ENCODE measurements at regions not wholly inside any gene's neighbourhood (a gene's known extent, or its start where the extent isn't known, plus 50 kb on each side); places are given as distances from the start of the nearest gene placed in this dataset.

DNA sequence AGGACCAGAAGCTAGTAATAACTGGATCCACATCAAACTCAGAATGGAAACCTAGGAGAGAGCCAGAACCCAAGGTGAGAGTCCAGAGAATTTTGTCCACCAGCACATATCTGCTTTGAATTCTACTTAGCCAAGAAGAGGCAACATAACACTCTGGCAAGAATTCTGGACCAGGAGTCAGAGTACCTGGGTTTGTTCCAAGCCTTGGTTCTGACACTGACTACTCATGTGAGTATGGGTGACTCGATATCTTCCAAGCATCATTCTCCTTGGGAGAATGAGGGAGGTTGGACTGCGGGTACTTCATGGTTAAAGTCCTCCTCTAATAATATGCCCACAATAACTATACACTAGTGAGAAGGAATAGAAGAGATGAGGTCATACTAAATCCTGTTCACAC, 144.0 kb upstream of the JADE1 start:
- CTCF ChIA-PET (ENCODE audit: low intra/inter-chr PET ratio, low total read pairs), result no interaction called here
- no peak for FAIRE-seq

DNA sequence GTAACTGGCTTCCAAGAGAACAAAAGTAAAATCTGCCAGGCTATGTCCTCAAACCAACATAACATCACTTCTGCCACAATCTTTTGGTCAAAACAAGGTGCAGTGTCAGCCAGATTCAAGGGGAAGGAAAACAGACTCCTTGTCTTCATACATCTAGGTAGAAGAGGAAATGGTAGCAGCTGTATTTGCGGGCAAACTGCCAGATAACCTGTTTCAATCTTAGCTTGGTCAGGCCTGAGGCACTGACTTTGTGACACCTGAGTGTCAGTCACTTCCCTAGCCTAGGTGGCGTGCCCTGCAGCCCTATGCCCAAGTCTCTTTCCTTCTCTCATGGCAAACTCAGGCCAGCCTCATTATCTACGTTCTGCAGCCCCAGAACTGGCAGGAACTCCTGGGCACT, 146.2 kb upstream of the JADE1 start:
- H3K36me3 ChIP-seq (replicated peaks in 1 of 2; ENCODE audit: control insufficient read depth in 1 of 2, insufficient read depth in 2 of 2, low read length in 2 of 2), result no peaks in the 10 kb centered on the region
- peaks cover 3% of the 10 kb centered on the region; the same call in 1 of the 2 replicates for H3K4me1 ChIP-seq (ENCODE audit: insufficient read depth, low read length)
- H3K9me3 ChIP-seq (ENCODE audit: low read length), result no peaks in the 10 kb centered on the region
- 10% methylated on average over 2 of the region's 3 CpGs for whole genome bisulfite sequencing (ENCODE audit: low lambda C conversion rate)
- CTCF ChIA-PET (ENCODE audit: low intra/inter-chr PET ratio, low total read pairs), result no interaction called here
- TF ChIP-seq WIZ (CRISPR knock-in tag; IDR thresholded peaks at IDR 0.05) (no peak), PCBP1 (IDR thresholded peaks at IDR 0.05; ENCODE audit: borderline replicate concordance, low read depth, low read length) (no peak), ZNF543 (CRISPR knock-in tag; IDR thresholded peaks at IDR 0.05) (no peak), ZSCAN25 (CRISPR knock-in tag; IDR thresholded peaks at IDR 0.05) (no peak), RFXAP (CRISPR knock-in tag; IDR thresholded peaks at IDR 0.05; ENCODE audit: borderline replicate concordance) (no peak), PRMT3 (CRISPR knock-in tag; IDR thresholded peaks at IDR 0.05; ENCODE audit: borderline replicate concordance, low read depth) (no peak), KAT8 (CRISPR knock-in tag; IDR thresholded peaks at IDR 0.05) (no peak), KMT2A (CRISPR knock-in tag; IDR thresholded peaks at IDR 0.05) (no peak)
- TF ChIP-seq, protein P1, sequence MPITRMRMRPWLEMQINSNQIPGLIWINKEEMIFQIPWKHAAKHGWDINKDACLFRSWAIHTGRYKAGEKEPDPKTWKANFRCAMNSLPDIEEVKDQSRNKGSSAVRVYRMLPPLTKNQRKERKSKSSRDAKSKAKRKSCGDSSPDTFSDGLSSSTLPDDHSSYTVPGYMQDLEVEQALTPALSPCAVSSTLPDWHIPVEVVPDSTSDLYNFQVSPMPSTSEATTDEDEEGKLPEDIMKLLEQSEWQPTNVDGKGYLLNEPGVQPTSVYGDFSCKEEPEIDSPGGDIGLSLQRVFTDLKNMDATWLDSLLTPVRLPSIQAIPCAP (CRISPR knock-in tag; IDR thresholded peaks at IDR 0.05; ENCODE audit: low read depth), result no peak
- TF ChIP-seq, protein P2, sequence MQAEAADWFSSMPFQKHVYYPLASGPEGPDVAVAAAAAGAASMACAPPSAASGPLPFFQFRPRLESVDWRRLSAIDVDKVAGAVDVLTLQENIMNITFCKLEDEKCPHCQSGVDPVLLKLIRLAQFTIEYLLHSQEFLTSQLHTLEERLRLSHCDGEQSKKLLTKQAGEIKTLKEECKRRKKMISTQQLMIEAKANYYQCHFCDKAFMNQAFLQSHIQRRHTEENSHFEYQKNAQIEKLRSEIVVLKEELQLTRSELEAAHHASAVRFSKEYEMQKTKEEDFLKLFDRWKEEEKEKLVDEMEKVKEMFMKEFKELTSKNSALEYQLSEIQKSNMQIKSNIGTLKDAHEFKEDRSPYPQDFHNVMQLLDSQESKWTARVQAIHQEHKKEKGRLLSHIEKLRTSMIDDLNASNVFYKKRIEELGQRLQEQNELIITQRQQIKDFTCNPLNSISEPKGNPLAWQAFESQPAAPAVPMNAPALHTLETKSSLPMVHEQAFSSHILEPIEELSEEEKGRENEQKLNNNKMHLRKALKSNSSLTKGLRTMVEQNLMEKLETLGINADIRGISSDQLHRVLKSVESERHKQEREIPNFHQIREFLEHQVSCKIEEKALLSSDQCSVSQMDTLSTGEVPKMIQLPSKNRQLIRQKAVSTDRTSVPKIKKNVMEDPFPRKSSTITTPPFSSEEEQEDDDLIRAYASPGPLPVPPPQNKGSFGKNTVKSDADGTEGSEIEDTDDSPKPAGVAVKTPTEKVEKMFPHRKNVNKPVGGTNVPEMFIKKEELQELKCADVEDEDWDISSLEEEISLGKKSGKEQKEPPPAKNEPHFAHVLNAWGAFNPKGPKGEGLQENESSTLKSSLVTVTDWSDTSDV (CRISPR knock-in tag; IDR thresholded peaks at IDR 0.05), result no peak
- TF ChIP-seq, protein P3, sequence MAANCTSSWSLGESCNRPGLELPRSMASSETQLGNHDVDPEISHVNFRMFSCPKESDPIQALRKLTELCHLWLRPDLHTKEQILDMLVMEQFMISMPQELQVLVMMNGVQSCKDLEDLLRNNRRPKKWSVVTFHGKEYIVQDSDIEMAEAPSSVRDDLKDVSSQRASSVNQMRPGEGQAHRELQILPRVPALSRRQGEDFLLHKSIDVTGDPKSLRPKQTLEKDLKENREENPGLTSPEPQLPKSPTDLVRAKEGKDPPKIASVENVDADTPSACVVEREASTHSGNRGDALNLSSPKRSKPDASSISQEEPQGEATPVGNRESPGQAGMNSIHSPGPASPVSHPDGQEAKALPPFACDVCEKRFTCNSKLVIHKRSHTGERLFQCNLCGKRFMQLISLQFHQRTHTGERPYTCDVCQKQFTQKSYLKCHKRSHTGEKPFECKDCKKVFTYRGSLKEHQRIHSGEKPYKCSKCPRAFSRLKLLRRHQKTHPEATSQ (CRISPR knock-in tag; IDR thresholded peaks at IDR 0.05; ENCODE audit: borderline replicate concordance), result no peak
- no peak overlapping the region for H3K9ac ChIP-seq (ENCODE audit: insufficient read depth, low read depth, low read length)
- H3K4me2 ChIP-seq (ENCODE audit: low read depth, low read length), result no peak overlapping the region
- no peaks in the 10 kb centered on the region for H3K79me2 ChIP-seq (ENCODE audit: insufficient read depth, low read length)
- no peak overlapping the region for H3K4me3 ChIP-seq (replicated peaks in 1 of 3; ENCODE audit: insufficient read depth in 1 of 3, low read depth in 2 of 3, low read length in 3 of 3)
- BruUV-seq (replicated peaks), result no TSS peak
- no peak for FAIRE-seq
- H4K20me1 ChIP-seq (ENCODE audit: insufficient read depth, low read length), result no peaks in the 10 kb centered on the region
- in situ Hi-C loops (cut with HindIII; ENCODE audit: extremely low pct_ligation_motif_present, low pct_unique_long_range_greater_than_20kb) (no loop called here), intact Hi-C loops (cut with micrococcal nuclease; ENCODE audit: unreplicated experiment) (no loop called here)
- no peak overlapping the region for H2AFZ ChIP-seq (ENCODE audit: low read length)
- DNase-seq (ENCODE audit: low spot score), result no peak
- POLR2A ChIA-PET, result no interaction called here
- H3K27me3 ChIP-seq (ENCODE audit: control insufficient read depth in 1 of 2, insufficient read depth in 2 of 2, low read length in 2 of 2), result no peaks in the 10 kb centered on the region
- ATAC-seq, result no peak
- no peak overlapping the region for H3K27ac ChIP-seq (ENCODE audit: extremely low read length, insufficient read depth, low read length)

More for the DNA sequence above, 144.0 kb upstream of the JADE1 start:
- H3K9me3 ChIP-seq (ENCODE audit: low read length), result no peaks in the 10 kb centered on the region
- in situ Hi-C loops (cut with HindIII; ENCODE audit: extremely low pct_ligation_motif_present, low pct_unique_long_range_greater_than_20kb), result no loop called here
- TF ChIP-seq ZKSCAN8 (CRISPR knock-in tag; IDR thresholded peaks at IDR 0.05; ENCODE audit: borderline replicate concordance), result no peak
- TF ChIP-seq ZNF660 (CRISPR knock-in tag; IDR thresholded peaks at IDR 0.05; ENCODE audit: borderline replicate concordance, low read depth), result no peak
- TF ChIP-seq ATF7 (IDR thresholded peaks at IDR 0.05), result peak; percentile 35
- TF ChIP-seq ATF7 (CRISPR knock-in tag; IDR thresholded peaks at IDR 0.05), result no peak
- H3K79me2 ChIP-seq (ENCODE audit: insufficient read depth, low read length), result no peaks in the 10 kb centered on the region
- no peaks in the 10 kb centered on the region for H3K4me1 ChIP-seq (ENCODE audit: insufficient read depth, low read length)
- H3K27ac ChIP-seq (ENCODE audit: extremely low read length, insufficient read depth, low read length), result no peak overlapping the region
- no TSS peak for BruUV-seq (replicated peaks)
- H3K4me3 ChIP-seq (replicated peaks in 1 of 3; ENCODE audit: insufficient read depth in 1 of 3, low read depth in 2 of 3, low read length in 3 of 3), result no peak overlapping the region
- no peak overlapping the region for H2AFZ ChIP-seq (ENCODE audit: low read length)
- POLR2A ChIA-PET, result no interaction called here
- 27% methylated on average over 2 of the region's 2 CpGs for WGBS (ENCODE audit: low lambda C conversion rate)
- H3K36me3 ChIP-seq (replicated peaks in 1 of 2; ENCODE audit: control insufficient read depth in 1 of 2, insufficient read depth in 2 of 2, low read length in 2 of 2), result no peaks in the 10 kb centered on the region
- no peak overlapping the region for H3K4me2 ChIP-seq (ENCODE audit: low read depth, low read length)
- DNase-seq (ENCODE audit: low spot score) (no peak), ATAC-seq (no peak)
- no peak overlapping the region for H3K9ac ChIP-seq (ENCODE audit: insufficient read depth, low read depth, low read length)
- H4K20me1 ChIP-seq (ENCODE audit: insufficient read depth, low read length), result no peaks in the 10 kb centered on the region
- H3K27me3 ChIP-seq (ENCODE audit: control insufficient read depth in 1 of 2, insufficient read depth in 2 of 2, low read length in 2 of 2), result no peaks in the 10 kb centered on the region
- intact Hi-C loops (cut with micrococcal nuclease; ENCODE audit: unreplicated experiment), result no loop called here

All from HepG2 (cell line).